ENCODE measurements at regions not wholly inside any gene's neighbourhood (a gene's known extent, or its start where the extent isn't known, plus 50 kb on each side); places are given as distances from the start of the nearest gene placed in this dataset.
"Not testable (repeated sequence)": the region's sequence is repeated elsewhere in the genome, so short reads cannot be mapped to it uniquely, and the experiment has no call there.

DNA sequence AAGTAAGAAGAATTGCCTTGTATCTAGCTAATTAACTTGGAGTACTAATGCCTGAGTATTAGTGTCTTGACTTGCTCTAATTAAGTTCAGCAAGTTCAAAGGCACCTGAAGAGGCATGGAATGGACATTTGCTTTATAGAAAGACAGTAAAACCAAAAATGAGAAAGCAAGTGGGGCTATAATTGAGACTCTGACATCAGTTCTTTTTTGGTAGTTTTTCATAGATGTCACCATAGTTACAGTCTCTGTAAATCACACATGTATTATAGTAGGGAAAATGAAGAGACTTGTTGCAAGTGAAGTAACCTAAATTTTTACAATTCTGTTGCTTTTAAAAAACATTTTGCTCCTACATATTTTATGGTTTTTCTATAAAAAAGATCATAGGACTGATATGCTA lies 178.0 kb downstream of the HIPK3 start:
- Histone ChIP-seq H3K4me3 (ENCODE audit: low read depth, low read length, poor library complexity, severe bottlenecking) (no peak overlapping the region), H3K79me2 (ENCODE audit: insufficient read depth, low read depth, low read length) (peaks cover 42% of the 10 kb centered on the region), H2AFZ (ENCODE audit: low read length) (no peak overlapping the region), H3K36me3 (ENCODE audit: insufficient read depth, low read length) (peaks cover 27% of the 10 kb centered on the region), H4K20me1 (ENCODE audit: insufficient read depth, low read length) (no peaks in the 10 kb centered on the region), H3K27ac (ENCODE audit: low read depth, low read length, poor library complexity, severe bottlenecking) (no peak overlapping the region), H3K9me2 (ENCODE audit: insufficient read depth, low read length) (no peaks in the 10 kb centered on the region), H3K9me3 (ENCODE audit: low read length) (peaks cover 23% of the 10 kb centered on the region), H3K4me2 (ENCODE audit: low read length) (no peak overlapping the region), H3K4me1 (ENCODE audit: insufficient read depth, low read length, poor library complexity, severe bottlenecking) (no peaks in the 10 kb centered on the region)
- ChIA-PET POLR2A (interaction anchor here (0.7 to 1.9 kb wide), 5 partner anchors 10 to 46 kb away, joined by 3 to 5 read pairs (median 4); no protein-coding TSS in a partner anchor), CTCF (ENCODE audit: unreplicated experiment) (no interaction called here)
- no peak for DNase-seq (ENCODE audit: low spot score)
- TF ChIP-seq CTCF (conservative IDR thresholded peaks at IDR 0.05; ENCODE audit: low read length), result no peak
- no peak for TF ChIP-seq EZH2phosphoT487 (IDR thresholded peaks at IDR 0.05; ENCODE audit: borderline replicate concordance, low read depth, low read length)
- intact Hi-C loops (cut with micrococcal nuclease; ENCODE audit: unreplicated experiment), result no loop called here
- no TSS peak for BruUV-seq (replicated peaks)

GRCh38 chr11:33434294-33434693 lies 177.1 kb downstream of the HIPK3 start:
- Histone ChIP-seq H3K79me2 (ENCODE audit: insufficient read depth, low read depth, low read length) (peaks cover 39% of the 10 kb centered on the region), H3K9me2 (ENCODE audit: insufficient read depth, low read length) (no peaks in the 10 kb centered on the region), H3K9me3 (ENCODE audit: low read length) (peaks cover 23% of the 10 kb centered on the region), H3K27ac (ENCODE audit: low read depth, low read length, poor library complexity, severe bottlenecking) (no peak overlapping the region), H3K4me1 (ENCODE audit: insufficient read depth, low read length, poor library complexity, severe bottlenecking) (no peaks in the 10 kb centered on the region), H3K4me3 (ENCODE audit: low read depth, low read length, poor library complexity, severe bottlenecking) (no peak overlapping the region), H2AFZ (ENCODE audit: low read length) (no peak overlapping the region), H3K4me2 (ENCODE audit: low read length) (no peak overlapping the region), H3K36me3 (ENCODE audit: insufficient read depth, low read length) (peaks cover 27% of the 10 kb centered on the region), H4K20me1 (ENCODE audit: insufficient read depth, low read length) (no peaks in the 10 kb centered on the region)
- intact Hi-C loops (cut with micrococcal nuclease; ENCODE audit: unreplicated experiment), result no loop called here
- TF ChIP-seq EZH2phosphoT487 (IDR thresholded peaks at IDR 0.05; ENCODE audit: borderline replicate concordance, low read depth, low read length) (no peak), CTCF (conservative IDR thresholded peaks at IDR 0.05; ENCODE audit: low read length) (no peak)
- DNase-seq (ENCODE audit: low spot score), result no peak
- BruUV-seq (replicated peaks), result no TSS peak
- CTCF ChIA-PET (ENCODE audit: unreplicated experiment), result no interaction called here
- POLR2A ChIA-PET, result interaction anchor here (0.9 to 1.0 kb wide), 2 partner anchors 11 to 45 kb away, joined by 4 read pairs; no protein-coding TSS in a partner anchor

DNA sequence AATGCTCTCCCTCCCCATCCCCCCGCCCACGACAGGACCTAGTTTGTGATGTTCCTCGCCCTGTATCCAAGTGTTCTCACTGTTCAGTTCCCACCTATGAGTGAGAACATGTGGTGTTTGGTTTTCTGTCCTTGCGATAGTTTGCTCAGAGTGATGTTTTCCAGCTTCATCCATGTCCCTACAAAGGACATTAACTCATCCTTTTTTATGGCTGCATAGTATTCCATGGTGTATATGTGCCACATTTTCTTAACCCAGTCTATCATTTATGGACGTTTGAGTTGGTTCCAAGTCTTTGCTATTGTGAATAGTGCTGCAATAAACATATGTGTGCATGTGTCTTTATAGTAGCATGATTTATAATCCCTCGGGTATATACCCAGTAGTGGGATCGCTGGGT lies 171.3 kb downstream of the HIPK3 start:
- intact Hi-C loops (cut with micrococcal nuclease; ENCODE audit: unreplicated experiment); DNase-seq (ENCODE audit: low spot score); H3K9me3 ChIP-seq (ENCODE audit: low read length); H3K4me3 ChIP-seq (ENCODE audit: low read depth, low read length, poor library complexity, severe bottlenecking); H2AFZ ChIP-seq (ENCODE audit: low read length); H3K4me2 ChIP-seq (ENCODE audit: low read length); POLR2A ChIA-PET; CTCF ChIA-PET (ENCODE audit: unreplicated experiment); H4K20me1 ChIP-seq (ENCODE audit: insufficient read depth, low read length); H3K27ac ChIP-seq (ENCODE audit: low read depth, low read length, poor library complexity, severe bottlenecking); BruUV-seq (replicated peaks); H3K9me2 ChIP-seq (ENCODE audit: insufficient read depth, low read length): not testable (repeated sequence)
- Histone ChIP-seq H3K36me3 (ENCODE audit: insufficient read depth, low read length) (peaks cover 23% of the 10 kb centered on the region), H3K79me2 (ENCODE audit: insufficient read depth, low read depth, low read length) (peaks cover 48% of the 10 kb centered on the region), H3K4me1 (ENCODE audit: insufficient read depth, low read length, poor library complexity, severe bottlenecking) (peaks cover 30% of the 10 kb centered on the region)

All from OCI-LY7 (cell line).